Ovary (tissue), 7 donors: ENCODE measurements at regions not wholly inside any gene's neighbourhood (a gene's known extent, or its start where the extent isn't known, plus 50 kb on each side); places are given as distances from the start of the nearest gene placed in this dataset.

ENCODE experiments used
- DNase-seq, 5 donors: peaks; one replicate each; pipeline ENCODE4 v3.0.0-alpha.2; 2019 to 2020
- H3K27ac ChIP-seq, 2 donors: fragments of 200-600 bp; one replicate each; pipeline versions ENCODE4 v1.5.1 to v1.8.0; 2019 to 2022
- H3K27me3 ChIP-seq: fragments of 200-600 bp; one replicate; pipeline ENCODE4 v1.8.0; 2022
- H3K36me3 ChIP-seq: fragments of 200-600 bp; sonication (generic); one replicate; pipeline ENCODE4 v1.5.1; 2019
- H3K4me1 ChIP-seq: one replicate; pipeline ENCODE4 v1.8.1; 2013; ENCODE audit warnings: mild to moderate bottlenecking, moderate library complexity; ENCODE audit not compliant: insufficient read depth
- H3K4me3 ChIP-seq: fragments of 200-600 bp; sonication (generic); one replicate; pipeline ENCODE4 v1.5.1; 2017
- H3K9me3 ChIP-seq, 2 donors: fragments of 200-600 bp in 1 of 2; sonication (generic) in 1 of 2; one replicate each; pipeline versions ENCODE4 v1.5.1 to v1.8.1; 2013 to 2019; ENCODE audit warnings: mild to moderate bottlenecking in 1 of 2, moderate library complexity in 1 of 2
- CTCF ChIP-seq, 3 donors: fragments of 450-650 bp in 2 of 3; fragments of 200-600 bp in 1 of 3; IDR thresholded peaks; one replicate each; pipeline versions ENCODE4 v1.5.1 to v1.8.0; 2016 to 2022; ENCODE audit warnings: antibody characterized with exemption in 3 of 3, mild to moderate bottlenecking in 1 of 3
- EP300 ChIP-seq: sonication (generic); formaldehyde crosslinking; IDR thresholded peaks from one replicate; pipeline ENCODE4 v1.6.1; 2017; ENCODE audit warnings: antibody characterized with exemption
- POLR2A ChIP-seq: fragments of 450-650 bp; IDR thresholded peaks from one replicate; pipeline ENCODE4 v1.6.1; 2017; ENCODE audit warnings: antibody characterized with exemption, mild to moderate bottlenecking, moderate library complexity
- WGBS, 3 donors: extraction: QIAGEN DNeasy Blood & Tissue Kit in 1 of 3; methylation state at CpG; one replicate each; pipeline versions ENCODE4 v1.1.5 to v1.1.7; 2013 to 2017; 5-methylcytosine and 5-hydroxymethylcytosine counted together
- intact Hi-C, 4 donors: fragments of 100-400 bp; cut with DNase I; formaldehyde crosslinking; loops; one replicate each; pipeline versions ENCODE4 v1.11.0 to v1.15.1; 2022 to 2023
- donor health status: DM: no; HTN: no; CAD: no; lungs with moderate emphysema.
- donor health status: DM: no; HTN: no; CAD: no.
- donor health status: Bipolar disorder and iron deficiency.
- donor health status: DM: no; HTN: no; CAD: no.
- donor health status: DM: yes; HTN: yes; CAD: no.

- intact Hi-C loops, result no loop called here
- Histone ChIP-seq H3K27ac (no peak overlapping the region), H3K4me3 (no peak overlapping the region), H3K36me3 (no peaks in the 10 kb centered on the region), H3K9me3 (no peaks in the 10 kb centered on the region), H3K4me1 (no peaks in the 10 kb centered on the region), H3K27me3 (no peaks in the 10 kb centered on the region)
- 65 to 76% (median 68%) methylated on average over 2 of the region's 2 CpGs for WGBS, 3 donors
- no peak for DNase-seq
- TF ChIP-seq CTCF (IDR thresholded peaks at IDR 0.05) (no peak), EP300 (no peak), POLR2A (no peak)
Observed at GRCh38 chr9:74404620-74405019, 92.5 kb upstream of the RORB start.

GRCh38 chr9:74407166-74407565, 90.0 kb upstream of the RORB start:
- Histone ChIP-seq H3K4me1 (no peaks in the 10 kb centered on the region), H3K27me3 (no peaks in the 10 kb centered on the region), H3K36me3 (no peaks in the 10 kb centered on the region), H3K27ac (no peak overlapping the region), H3K9me3 (no peaks in the 10 kb centered on the region), H3K4me3 (no peak overlapping the region)
- TF ChIP-seq POLR2A, result no peak
- TF ChIP-seq EP300, result no peak
- TF ChIP-seq CTCF (IDR thresholded peaks at IDR 0.05), result no peak
- intact Hi-C loops, result no loop called here
- WGBS, 3 donors, result 64 to 76% (median 70%) methylated on average over 3 of the region's 3 CpGs
- no peak for DNase-seq

- intact Hi-C loops, result no loop called here
- DNase-seq, result no peak
- H3K27me3 ChIP-seq, result no peaks in the 10 kb centered on the region
- no peaks in the 10 kb centered on the region for H3K36me3 ChIP-seq
- TF ChIP-seq EP300 (no peak), CTCF (IDR thresholded peaks at IDR 0.05) (no peak), POLR2A (no peak)
- H3K4me3 ChIP-seq, result no peak overlapping the region
- H3K9me3 ChIP-seq, result no peaks in the 10 kb centered on the region
- H3K4me1 ChIP-seq, result no peaks in the 10 kb centered on the region
- 47 to 79% (median 55%) methylated on average over 3 of the region's 3 CpGs for WGBS, 3 donors
- no peak overlapping the region for H3K27ac ChIP-seq
Observed at GRCh38 chr9:74412236-74412979, 84.7 kb upstream of the RORB start.

- TF ChIP-seq CTCF (IDR thresholded peaks at IDR 0.05), result no peak
- TF ChIP-seq EP300, result no peak
- TF ChIP-seq POLR2A, result no peak
- H3K4me3 ChIP-seq, result no peak overlapping the region
- H3K36me3 ChIP-seq, result no peaks in the 10 kb centered on the region
- intact Hi-C loops, result no loop called here
- no peak for DNase-seq
- H3K27me3 ChIP-seq, result no peaks in the 10 kb centered on the region
- no peak overlapping the region for H3K27ac ChIP-seq
- H3K4me1 ChIP-seq, result no peaks in the 10 kb centered on the region
- no peaks in the 10 kb centered on the region for H3K9me3 ChIP-seq
- 33 to 48% (median 36%) methylated on average over 1 of the region's 1 CpG for WGBS, 3 donors
Observed at GRCh38 chr9:74413876-74414275, 83.3 kb upstream of the RORB start.
